Stimulated activated CD8-positive, alpha-beta memory T cell treated with anti-CD3 and anti-CD28 coated beads, Interleukin-12 subunit alpha, Interleukin-12 subunit beta, amount 100 ng/mL, for 1 hour (primary cell): ENCODE measurements at regions not wholly inside any gene's neighbourhood (a gene's known extent, or its start where the extent isn't known, plus 50 kb on each side); places are given as distances from the start of the nearest gene placed in this dataset.

ENCODE experiments used
- DNase-seq: peaks from one replicate; pipeline ENCODE4 v3.0.0-alpha.2; 2020; ENCODE audit warnings: low read depth

- DNase-seq = no peak
Observed at GRCh38 chr16:86917471-86918365, 339.4 kb downstream of the FOXL1 start.

- no peak for DNase-seq
Observed at GRCh38 chr16:86918637-86919036, 340.3 kb downstream of the FOXL1 start.

- DNase-seq = no peak
Observed at GRCh38 chr16:86919078-86919477, 340.7 kb downstream of the FOXL1 start.

- DNase-seq = no peak
Observed at GRCh38 chr16:86919578-86920305, 341.4 kb downstream of the FOXL1 start.

- no peak for DNase-seq
Observed at GRCh38 chr16:86921289-86921688, 342.9 kb downstream of the FOXL1 start.

- DNase-seq = no peak
Observed at GRCh38 chr16:86922311-86922710, 344.0 kb downstream of the FOXL1 start.

GRCh38 chr16:86923656-86924055, 345.3 kb downstream of the FOXL1 start:
- DNase-seq = no peak

- no peak for DNase-seq
Observed at GRCh38 chr16:86924537-86924936, 346.2 kb downstream of the FOXL1 start.

GRCh38 chr16:86925067-86925791, 346.9 kb downstream of the FOXL1 start:
- no peak for DNase-seq

- no peak for DNase-seq
Observed at GRCh38 chr16:86926181-86927094, 348.1 kb downstream of the FOXL1 start.

GRCh38 chr16:86927699-86928098, 349.4 kb downstream of the FOXL1 start:
- no peak for DNase-seq

GRCh38 chr16:86928523-86929011, 350.2 kb downstream of the FOXL1 start:
- no peak for DNase-seq

GRCh38 chr16:86929057-86929871, 350.9 kb downstream of the FOXL1 start:
- no peak for DNase-seq

- DNase-seq = no peak
Observed at GRCh38 chr16:86930001-86930400, 351.7 kb downstream of the FOXL1 start.

- DNase-seq = no peak
Observed at GRCh38 chr16:86930663-86931373, 352.5 kb downstream of the FOXL1 start.

GRCh38 chr16:86931410-86931941, 353.1 kb downstream of the FOXL1 start:
- DNase-seq = no peak

GRCh38 chr16:86932130-86932982, 354.0 kb downstream of the FOXL1 start:
- DNase-seq = no peak

GRCh38 chr16:86934581-86935375, 356.4 kb downstream of the FOXL1 start:
- no peak for DNase-seq
